Bronchial epithelial cell (primary cell): ENCODE measurements at regions not wholly inside any gene's neighbourhood (a gene's known extent, or its start where the extent isn't known, plus 50 kb on each side); places are given as distances from the start of the nearest gene placed in this dataset.
A peak's percentile ranks its signal among the peaks of the same experiment; 100 is the strongest.

Source experiments
- DNase-seq: peaks from one replicate; pipeline ENCODE4 v3.0.0-alpha.2; 2010; ENCODE audit warnings: low read depth
- FAIRE-seq: peaks from 2 replicates; lab custom pipeline; 2011; peaks lifted over from hg19 to GRCh38; lab: Jason Lieb, UNC
- H3K27me3 ChIP-seq: 2 replicates; pipeline ENCODE4 v1.5.1; 2011; ENCODE audit warnings: low read length; ENCODE audit not compliant: control insufficient read depth, insufficient read depth
- H3K36me3 ChIP-seq: 2 replicates; pipeline ENCODE4 v1.5.1; 2011; ENCODE audit warnings: low read length; ENCODE audit not compliant: control insufficient read depth, insufficient read depth
- H3K4me3 ChIP-seq: 2 replicates; pipeline ENCODE4 v1.5.1; 2011; ENCODE audit warnings: mild to moderate bottlenecking, low read depth, low read length, control low read depth
- CTCF ChIP-seq: IDR thresholded peaks from 2 replicates; pipeline ENCODE4 v1.5.1; 2011; ENCODE audit warnings: mild to moderate bottlenecking, moderate library complexity, low read length, control low read depth, inconsistent platforms; ENCODE audit not compliant: insufficient read depth, severe bottlenecking

DNA sequence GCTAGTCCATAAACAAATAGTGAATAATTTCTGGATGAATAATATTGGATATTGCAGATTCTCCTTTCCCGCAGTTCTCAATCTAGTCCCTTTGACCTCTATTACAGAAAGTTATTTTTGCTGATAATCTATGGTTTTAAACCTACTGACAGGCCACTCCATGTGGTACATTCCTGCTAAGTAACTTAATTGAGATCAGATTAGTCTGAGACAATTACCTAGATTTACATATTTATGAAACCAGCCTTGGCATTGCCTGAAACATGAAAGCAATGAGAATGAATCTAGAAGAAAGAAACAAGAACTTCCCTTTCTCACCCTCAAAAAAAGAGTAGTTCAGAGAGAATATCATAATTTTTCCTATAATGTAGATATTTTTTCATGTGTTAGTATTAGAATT lies 964.2 kb downstream of the JRKL start:
- FAIRE-seq = no peak
- no peak for TF ChIP-seq CTCF
- H3K27me3 ChIP-seq = no peaks in the 10 kb centered on the region
- H3K4me3 ChIP-seq = no peak overlapping the region
- no peak for DNase-seq
- no peaks in the 10 kb centered on the region for H3K36me3 ChIP-seq

- DNase-seq (no peak), FAIRE-seq (no peak)
- no peaks in the 10 kb centered on the region for H3K27me3 ChIP-seq
- no peak for TF ChIP-seq CTCF
- H3K4me3 ChIP-seq = no peak overlapping the region
- no peaks in the 10 kb centered on the region for H3K36me3 ChIP-seq
These were observed 964.8 kb downstream of the JRKL start for GRCh38 chr11:97354576-97354975.

GRCh38 chr11:97355230-97355629 lies 965.4 kb downstream of the JRKL start:
- TF ChIP-seq CTCF = no peak
- Histone ChIP-seq H3K36me3 (no peaks in the 10 kb centered on the region), H3K27me3 (no peaks in the 10 kb centered on the region), H3K4me3 (no peak overlapping the region)
- DNase-seq = no peak
- FAIRE-seq = no peak

GRCh38 chr11:97356144-97356543 lies 966.3 kb downstream of the JRKL start:
- no peaks in the 10 kb centered on the region for H3K27me3 ChIP-seq
- DNase-seq = no peak
- TF ChIP-seq CTCF = no peak
- no peak for FAIRE-seq
- no peak overlapping the region for H3K4me3 ChIP-seq
- no peaks in the 10 kb centered on the region for H3K36me3 ChIP-seq

DNA sequence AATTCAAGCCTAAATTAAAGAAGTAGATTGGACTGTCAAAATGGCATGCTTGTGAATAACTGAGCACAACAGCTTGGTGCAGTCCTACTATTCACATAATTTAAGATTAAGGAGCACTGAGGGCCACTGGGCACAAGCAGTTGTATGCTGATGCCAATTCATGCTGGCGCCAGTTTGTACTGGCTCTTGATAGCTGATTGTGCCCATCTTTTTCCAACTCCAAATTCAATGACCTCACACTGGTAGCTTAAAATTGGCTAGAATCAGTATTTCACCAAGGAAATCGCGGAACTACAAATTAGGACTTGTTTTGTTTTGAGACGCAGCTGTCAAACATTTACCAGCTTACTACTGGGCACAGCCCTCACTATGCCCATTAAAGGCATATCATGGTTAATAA lies 969.2 kb downstream of the JRKL start:
- H3K4me3 ChIP-seq = no peak overlapping the region
- H3K36me3 ChIP-seq = no peaks in the 10 kb centered on the region
- H3K27me3 ChIP-seq = no peaks in the 10 kb centered on the region
- no peak for TF ChIP-seq CTCF
- DNase-seq (no peak), FAIRE-seq (no peak)

DNA sequence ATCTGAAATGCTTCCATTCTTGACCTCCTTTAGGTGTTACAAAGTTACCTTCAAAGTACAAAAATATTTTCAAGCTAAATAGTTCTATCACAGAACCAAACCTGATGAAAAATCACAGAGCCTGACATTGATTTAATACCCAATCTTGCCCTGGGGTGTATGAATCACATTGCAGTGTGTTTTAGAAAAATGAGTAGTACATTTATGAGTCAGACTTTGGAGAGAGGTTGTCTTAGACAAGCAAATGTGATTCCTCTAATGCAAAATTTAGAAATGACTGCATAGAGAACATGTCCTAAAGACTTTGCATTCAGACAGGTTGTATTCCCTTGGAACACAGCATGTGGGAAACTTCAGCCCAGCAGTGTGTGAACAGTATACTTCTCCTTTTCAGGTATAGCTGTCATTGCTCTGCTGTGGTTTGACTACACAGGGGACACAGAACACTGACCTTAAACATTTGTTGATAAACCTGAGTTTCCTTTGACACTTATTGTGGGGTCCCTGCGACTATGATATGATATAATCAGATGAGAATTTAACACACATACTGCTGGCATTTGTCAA lies 972.1 kb downstream of the JRKL start:
- no peak overlapping the region for H3K4me3 ChIP-seq
- no peak for TF ChIP-seq CTCF
- DNase-seq = peak; percentile 81
- no peaks in the 10 kb centered on the region for H3K27me3 ChIP-seq
- H3K36me3 ChIP-seq = no peaks in the 10 kb centered on the region
- FAIRE-seq = no peak
